A549 (cell line): ENCODE measurements at regions not wholly inside any gene's neighbourhood (a gene's known extent, or its start where the extent isn't known, plus 50 kb on each side); places are given as distances from the start of the nearest gene placed in this dataset.

Source experiments
- ATAC-seq, 2 experiments: fragments of 200-7000 bp in 1 of 2; fragments of >200 bp in 1 of 2; cut with Nextera tagmentation in 1 of 2; cut with Tn5 transposase in 1 of 2; 3 replicates each; pipeline versions ENCODE4 v1.8.0 to v1.9.1; 2018 to 2020; ENCODE audit warnings: mild to moderate bottlenecking in 1 of 2, moderate library complexity in 1 of 2
- CTCF ChIA-PET: fragments of 300-600 bp; sonication (Branson Sonifier 250); formaldehyde crosslinking; extraction: SDS; loops from one replicate; lab custom pipeline; 2021; ENCODE audit warnings: antibody characterized with exemption, inconsistent platforms; lab: Yijun Ruan, JAX
- POLR2A ChIA-PET: fragments of 350-600 bp; formaldehyde crosslinking; extraction: SDS; loops from one replicate; lab custom pipeline; 2021; ENCODE audit warnings: antibody characterized with exemption, inconsistent platforms; lab: Yijun Ruan, JAX
- DNase-seq, 2 experiments: peaks; one replicate each; pipeline versions ENCODE4 v3.0.0 to v3.0.0-alpha.2; 2011 to 2016; ENCODE audit warnings: low read depth in 1 of 2, low spot score in 1 of 2
- FAIRE-seq: peaks from 2 replicates; lab custom pipeline; 2011; peaks lifted over from hg19 to GRCh38; lab: Jason Lieb, UNC
- H3K27ac ChIP-seq, 2 experiments: fragments of >200 bp; sonication (Bioruptor Twin); formaldehyde crosslinking; 3 replicates each; pipeline ENCODE4 v1.5.1; 2016 to 2017
- H3K4me1 ChIP-seq: fragments of >200 bp; sonication (Bioruptor Twin); formaldehyde crosslinking; 3 replicates; pipeline ENCODE4 v1.6.1; 2016
- H3K4me2 ChIP-seq: fragments of >200 bp; sonication (Bioruptor Twin); formaldehyde crosslinking; 3 replicates; pipeline ENCODE4 v1.6.1; 2016
- H3K4me3 ChIP-seq: fragments of >200 bp; sonication (Bioruptor Twin); formaldehyde crosslinking; 3 replicates; pipeline ENCODE4 v1.5.1; 2016
- H3K9me3 ChIP-seq: fragments of >200 bp; sonication (Bioruptor Twin); formaldehyde crosslinking; 3 replicates; pipeline ENCODE4 v1.6.1; 2016
- ATOH8 ChIP-seq: fragments of 250-450 bp; sonication (Bioruptor Pico); IDR thresholded peaks from 2 replicates; pipeline ENCODE4 v1.5.0; 2020; ENCODE audit warnings: low read depth, mild to moderate bottlenecking, moderate library complexity
- BHLHE40 ChIP-seq: IDR thresholded peaks from 2 replicates; pipeline ENCODE4 v1.6.1; 2012; ENCODE audit warnings: low read depth, low read length, inconsistent platforms
- CBX2 ChIP-seq: fragments of 200-600 bp; sonication (generic); IDR thresholded peaks from 2 replicates; pipeline ENCODE4 v1.6.1; 2016; ENCODE audit warnings: low read depth, mild to moderate bottlenecking, borderline replicate concordance
- CBX8 ChIP-seq: fragments of 200-600 bp; sonication (generic); IDR thresholded peaks from 2 replicates; pipeline ENCODE4 v1.6.1; 2016
- CHD2 ChIP-seq: fragments of 150-350 bp; IDR thresholded peaks from 2 replicates; pipeline ENCODE4 v1.6.1; 2014; ENCODE audit warnings: low read length; ENCODE audit not compliant: partially characterized antibody
- CTCF ChIP-seq: fragments of >200 bp; sonication (Bioruptor Twin); formaldehyde crosslinking; IDR thresholded peaks from 3 replicates; pipeline ENCODE4 v1.5.1; 2016
- EHMT2 ChIP-seq: fragments of 200-600 bp; sonication (generic); IDR thresholded peaks from 2 replicates; pipeline ENCODE4 v1.6.1; 2016; ENCODE audit warnings: antibody characterized with exemption, low read depth, mild to moderate bottlenecking, moderate library complexity
- FOXS1 ChIP-seq: fragments of 250-450 bp; sonication (Bioruptor Pico); IDR thresholded peaks from 2 replicates; pipeline ENCODE4 v1.5.0; 2020; ENCODE audit warnings: mild to moderate bottlenecking, moderate library complexity
- GATA3 ChIP-seq: IDR thresholded peaks from 2 replicates; pipeline ENCODE4 v1.6.1; 2012; ENCODE audit warnings: borderline replicate concordance
- HOXA7 ChIP-seq: fragments of 250-450 bp; sonication (Bioruptor Pico); IDR thresholded peaks from 2 replicates; pipeline ENCODE4 v1.5.0; 2020; ENCODE audit warnings: mild to moderate bottlenecking, moderate library complexity
- JUN ChIP-seq, 2 experiments: fragments of >200 bp; sonication (Bioruptor Twin); formaldehyde crosslinking; IDR thresholded peaks; 2 replicates in 1 of 2; 3 replicates in 1 of 2; pipeline ENCODE4 v1.6.1; 2016 to 2017
- JUNB ChIP-seq: fragments of >200 bp; sonication (Bioruptor Twin); formaldehyde crosslinking; IDR thresholded peaks from 2 replicates; pipeline ENCODE4 v1.6.1; 2016
- KDM5A ChIP-seq: fragments of 200-600 bp; sonication (generic); IDR thresholded peaks from 2 replicates; pipeline ENCODE4 v1.6.1; 2016; ENCODE audit warnings: antibody characterized with exemption, mild to moderate bottlenecking
- MAZ ChIP-seq: fragments of 150-350 bp; IDR thresholded peaks from 2 replicates; pipeline ENCODE4 v1.6.1; 2014; ENCODE audit warnings: antibody characterized with exemption, low read depth, low read length, borderline replicate concordance
- POLR2A ChIP-seq: IDR thresholded peaks from 2 replicates; pipeline ENCODE4 v1.6.1; 2012; ENCODE audit warnings: mild to moderate bottlenecking, low read length
- RAD21 ChIP-seq, 2 experiments: fragments of >200 bp in 1 of 2; sonication (Bioruptor Twin) in 1 of 2; formaldehyde crosslinking in 1 of 2; IDR thresholded peaks in 1 of 2; conservative IDR thresholded peaks in 1 of 2; 2 replicates in 1 of 2; 3 replicates in 1 of 2; pipeline ENCODE4 v1.6.1; 2012 to 2018; ENCODE audit warnings: inconsistent platforms in 1 of 2
- REST ChIP-seq: fragments of 200-600 bp; sonication (generic); IDR thresholded peaks from 2 replicates; pipeline ENCODE4 v1.6.1; 2016; ENCODE audit warnings: antibody characterized with exemption, mild to moderate bottlenecking, moderate library complexity
- SMC3 ChIP-seq: fragments of >200 bp; sonication (Bioruptor Twin); formaldehyde crosslinking; IDR thresholded peaks from 3 replicates; pipeline ENCODE4 v1.6.1; 2018; ENCODE audit warnings: inconsistent platforms
- ZC3H11A ChIP-seq: fragments of 450-650 bp; IDR thresholded peaks from 2 replicates; pipeline ENCODE4 v1.6.1; 2014; ENCODE audit warnings: antibody characterized with exemption, mild to moderate bottlenecking
- ZFP36 ChIP-seq: fragments of 450-650 bp; IDR thresholded peaks from 2 replicates; pipeline ENCODE4 v1.6.1; 2014; ENCODE audit warnings: borderline replicate concordance; ENCODE audit not compliant: partially characterized antibody
- ZNF302 ChIP-seq: fragments of 250-450 bp; sonication (Bioruptor Pico); IDR thresholded peaks from 2 replicates; pipeline ENCODE4 v1.9.0; 2021; ENCODE audit warnings: inconsistent platforms, mild to moderate bottlenecking, moderate library complexity
- WGBS: methylation state at CpG from one replicate; pipeline ENCODE4 v1.1.6; 2017; ENCODE audit errors: missing lambda C conversion rate; 5-methylcytosine and 5-hydroxymethylcytosine counted together

GRCh38 chr9:2335260-2335659 is 286.3 kb upstream of the VLDLR start:
- CTCF ChIA-PET = no interaction called here
- FAIRE-seq = no peak
- H3K9me3 ChIP-seq = no peaks in the 10 kb centered on the region
- WGBS = 70% methylated on average over 4 of the region's 4 CpGs
- DNase-seq = no peak
- no peak for ATAC-seq
- H3K4me2 ChIP-seq = no peak overlapping the region
- TF ChIP-seq CBX2 (no peak), GATA3 (no peak), FOXS1 (CRISPR knock-in tag) (no peak), HOXA7 (no peak), BHLHE40 (no peak), ZFP36 (no peak), CHD2 (no peak), ZNF302 (no peak), CTCF (no peak), REST (no peak), POLR2A (no peak), JUN (IDR thresholded peaks at IDR 0.05) (no peak), JUNB (no peak), CBX8 (no peak), KDM5A (no peak), ATOH8 (CRISPR knock-in tag) (no peak), ZC3H11A (no peak), MAZ (no peak)
- TF ChIP-seq, all 56 proteins: peak for 0
- POLR2A ChIA-PET = no interaction called here
- Histone ChIP-seq H3K4me1 (no peaks in the 10 kb centered on the region), H3K4me3 (no peak overlapping the region), H3K27ac (no peak overlapping the region)

- no peaks in the 10 kb centered on the region for H3K9me3 ChIP-seq
- ChIA-PET POLR2A (no interaction called here), CTCF (no interaction called here)
- TF ChIP-seq SMC3 (peak; percentile 35; the same call in 1 of the 3 replicates), RAD21 (conservative IDR thresholded peaks at IDR 0.05 in 1 of 2, IDR thresholded peaks at IDR 0.05 in 1 of 2) (peak in 1 of 2 experiments; percentile 18; a peak in 1 of 5 replicates), CTCF (peak; percentile 22; the same call in 1 of the 3 replicates), EHMT2 (no peak)
- no peak overlapping the region for H3K27ac ChIP-seq
- H3K4me1 ChIP-seq = no peaks in the 10 kb centered on the region
- ATAC-seq = no peak
- WGBS = 27% methylated on average over 4 of the region's 4 CpGs
- peak; percentile 61 for FAIRE-seq
- no peak overlapping the region for H3K4me3 ChIP-seq
- H3K4me2 ChIP-seq = no peak overlapping the region
- peak in 1 of 2 experiments; percentile 17 for DNase-seq
These were observed 285.5 kb upstream of the VLDLR start for GRCh38 chr9:2336055-2336454.
